ENCODE measurements at regions not wholly inside any gene's neighbourhood (a gene's known extent, or its start where the extent isn't known, plus 50 kb on each side); places are given as distances from the start of the nearest gene placed in this dataset.

DNA sequence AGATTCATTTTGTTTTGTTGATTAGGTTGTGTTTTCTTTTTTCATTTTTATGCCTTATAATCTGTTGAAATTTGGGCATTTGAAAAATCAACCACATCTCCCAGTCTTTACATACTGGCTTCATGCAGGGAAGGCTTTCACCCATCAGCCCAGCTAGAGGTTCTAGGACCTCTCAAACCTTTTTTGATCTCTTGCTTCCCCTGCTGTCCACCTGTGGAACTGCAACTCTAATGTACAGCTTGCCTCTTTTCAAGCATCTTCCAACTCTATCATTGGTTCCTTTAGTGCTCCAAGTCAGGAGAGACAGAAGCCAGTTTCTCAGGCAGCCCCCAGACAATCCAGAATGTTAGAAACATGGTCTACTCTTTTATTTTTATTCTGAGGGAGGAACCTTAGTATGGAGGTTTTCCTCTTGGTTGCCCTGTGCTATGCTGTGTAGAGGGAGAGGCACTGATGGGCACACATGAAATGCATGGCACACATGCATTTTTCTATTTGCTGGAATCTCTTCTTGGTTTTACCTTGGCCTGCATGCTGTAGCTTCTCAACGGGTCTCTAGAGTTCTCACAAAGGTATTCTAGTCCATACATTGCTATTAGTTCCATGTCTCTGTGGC is 107.2 kb upstream of the L3MBTL4 start:
- no peak for TF ChIP-seq USF1 (IDR thresholded peaks at IDR 0.05)
- no peak for TF ChIP-seq CREB1 (IDR thresholded peaks at IDR 0.05; ENCODE audit: low read depth)
- TF ChIP-seq RAD21 (IDR thresholded peaks at IDR 0.05; ENCODE audit: low read depth): peak; percentile 34
- no peak for TF ChIP-seq MAX (IDR thresholded peaks at IDR 0.05)
- TF ChIP-seq REST (IDR thresholded peaks at IDR 0.05; ENCODE audit: low read depth): no peak
- no peak for TF ChIP-seq NFIC (IDR thresholded peaks at IDR 0.05)
- no peak for TF ChIP-seq EP300 (IDR thresholded peaks at IDR 0.05; ENCODE audit: borderline replicate concordance)
- no peak for TF ChIP-seq YY1 (IDR thresholded peaks at IDR 0.05; ENCODE audit: low read depth)
- no peak for TF ChIP-seq TCF12 (IDR thresholded peaks at IDR 0.05; ENCODE audit: low read depth)
- TF ChIP-seq EGR1 (IDR thresholded peaks at IDR 0.05): no peak
- TF ChIP-seq ZBTB7A (IDR thresholded peaks at IDR 0.05; ENCODE audit: low read depth): no peak
- no peak for TF ChIP-seq TAF1 (IDR thresholded peaks at IDR 0.05; ENCODE audit: low read depth)

All from Ishikawa (cell line).